Esophagus muscularis mucosa (tissue), 4 donors: ENCODE measurements at regions not wholly inside any gene's neighbourhood (a gene's known extent, or its start where the extent isn't known, plus 50 kb on each side); places are given as distances from the start of the nearest gene placed in this dataset.

ENCODE experiments used
- DNase-seq: peaks from one replicate; pipeline ENCODE4 v3.0.0-alpha.2; 2017; ENCODE audit errors: extremely low spot score
- H3K27ac ChIP-seq, 4 donors: fragments of 200-600 bp; sonication (generic); replicated peaks in 1 of 4; 1 replicate in 3 of 4; 2 replicates in 1 of 4; pipeline ENCODE4 v1.5.1; 2016 to 2019; ENCODE audit warnings: mild to moderate bottlenecking in 1 of 4
- H3K27me3 ChIP-seq, 4 donors: fragments of 200-600 bp; sonication (generic); one replicate each; pipeline versions ENCODE4 v1.5.1 to v1.6.0; 2016 to 2019
- H3K36me3 ChIP-seq, 4 donors: fragments of 200-600 bp; sonication (generic); one replicate each; pipeline ENCODE4 v1.5.1; 2016 to 2019
- H3K4me1 ChIP-seq, 4 donors: fragments of 200-600 bp; sonication (generic); one replicate each; pipeline ENCODE4 v1.5.1; 2016 to 2019
- H3K4me3 ChIP-seq, 4 donors: fragments of 200-600 bp; sonication (generic); 1 replicate in 2 of 4; 2 replicates in 2 of 4; pipeline ENCODE4 v1.5.1; 2016 to 2019; ENCODE audit warnings: mild to moderate bottlenecking in 4 of 4, moderate library complexity in 1 of 4
- H3K9me3 ChIP-seq, 4 donors: fragments of 200-600 bp; sonication (generic); 1 replicate in 3 of 4; 2 replicates in 1 of 4; pipeline ENCODE4 v1.5.1; 2016 to 2019
- EP300 ChIP-seq: sonication (generic); formaldehyde crosslinking; IDR thresholded peaks from one replicate; pipeline ENCODE4 v1.6.1; 2017; ENCODE audit warnings: antibody characterized with exemption
- POLR2A ChIP-seq: fragments of 450-650 bp; IDR thresholded peaks from one replicate; pipeline ENCODE4 v1.6.1; 2017; ENCODE audit warnings: antibody characterized with exemption, moderate library complexity, mild to moderate bottlenecking, low read depth
- POLR2AphosphoS5 ChIP-seq, 2 donors: sonication (generic); formaldehyde crosslinking; IDR thresholded peaks; one replicate each; pipeline ENCODE4 v1.6.1; 2017; ENCODE audit warnings: antibody characterized with exemption in 2 of 2
- whole genome bisulfite sequencing: methylation state at CpG from one replicate; pipeline ENCODE4 v1.1.5; 2018; 5-methylcytosine and 5-hydroxymethylcytosine counted together
- intact Hi-C: fragments of 100-400 bp; cut with DNase I; formaldehyde crosslinking; loops from one replicate; pipeline ENCODE4 v1.15.1; 2023
- TF ChIP-seq, protein P1 (sequence below), 3 experiments: fragments of 200-600 bp in 2 of 3; fragments of 450-650 bp in 1 of 3; sonication (generic) in 2 of 3; IDR thresholded peaks; one replicate each; pipeline ENCODE4 v1.5.1; 2017 to 2019; ENCODE audit warnings: antibody characterized with exemption in 3 of 3, mild to moderate bottlenecking in 2 of 3, moderate library complexity in 1 of 3

DNA sequence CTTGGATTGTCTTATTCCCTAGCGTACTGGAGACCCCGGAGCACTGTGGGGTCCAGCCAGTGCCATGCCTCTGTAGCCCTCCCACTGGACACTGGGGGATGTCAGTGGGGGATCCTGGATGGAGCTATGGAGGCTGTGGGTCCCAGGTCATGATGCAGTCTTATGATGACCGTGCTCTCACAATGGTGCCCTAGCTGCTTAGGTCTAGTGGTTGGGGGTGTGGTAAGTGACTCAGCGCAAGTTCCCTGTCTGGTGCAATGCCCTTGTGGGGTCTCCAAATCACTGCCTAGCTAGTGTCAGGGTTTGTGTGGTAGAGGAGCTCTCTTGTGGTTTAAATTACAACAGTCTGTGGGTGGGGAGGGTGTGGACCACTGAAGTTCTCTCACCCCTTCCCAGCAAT is 135.4 kb downstream of the CDC5L start:
- intact Hi-C loops = no loop called here
- H3K27ac ChIP-seq = no peak overlapping the region
- TF ChIP-seq, protein P1, sequence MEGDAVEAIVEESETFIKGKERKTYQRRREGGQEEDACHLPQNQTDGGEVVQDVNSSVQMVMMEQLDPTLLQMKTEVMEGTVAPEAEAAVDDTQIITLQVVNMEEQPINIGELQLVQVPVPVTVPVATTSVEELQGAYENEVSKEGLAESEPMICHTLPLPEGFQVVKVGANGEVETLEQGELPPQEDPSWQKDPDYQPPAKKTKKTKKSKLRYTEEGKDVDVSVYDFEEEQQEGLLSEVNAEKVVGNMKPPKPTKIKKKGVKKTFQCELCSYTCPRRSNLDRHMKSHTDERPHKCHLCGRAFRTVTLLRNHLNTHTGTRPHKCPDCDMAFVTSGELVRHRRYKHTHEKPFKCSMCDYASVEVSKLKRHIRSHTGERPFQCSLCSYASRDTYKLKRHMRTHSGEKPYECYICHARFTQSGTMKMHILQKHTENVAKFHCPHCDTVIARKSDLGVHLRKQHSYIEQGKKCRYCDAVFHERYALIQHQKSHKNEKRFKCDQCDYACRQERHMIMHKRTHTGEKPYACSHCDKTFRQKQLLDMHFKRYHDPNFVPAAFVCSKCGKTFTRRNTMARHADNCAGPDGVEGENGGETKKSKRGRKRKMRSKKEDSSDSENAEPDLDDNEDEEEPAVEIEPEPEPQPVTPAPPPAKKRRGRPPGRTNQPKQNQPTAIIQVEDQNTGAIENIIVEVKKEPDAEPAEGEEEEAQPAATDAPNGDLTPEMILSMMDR (IDR thresholded peaks at IDR 0.05) = no peak
- TF ChIP-seq POLR2AphosphoS5 (IDR thresholded peaks at IDR 0.05) (no peak), EP300 (no peak), POLR2A (no peak)
- peak; percentile 75 for DNase-seq
- peaks cover 0 to 5% (median 0%) of the 10 kb centered on the region in 4 donors for H3K27me3 ChIP-seq
- peaks cover 0 to 23% (median 14%) of the 10 kb centered on the region in 4 donors for H3K9me3 ChIP-seq
- H3K36me3 ChIP-seq = no peaks in the 10 kb centered on the region
- no peak overlapping the region for H3K4me3 ChIP-seq
- WGBS = 89% methylated on average over 4 of the region's 4 CpGs
- H3K4me1 ChIP-seq = no peaks in the 10 kb centered on the region

DNA sequence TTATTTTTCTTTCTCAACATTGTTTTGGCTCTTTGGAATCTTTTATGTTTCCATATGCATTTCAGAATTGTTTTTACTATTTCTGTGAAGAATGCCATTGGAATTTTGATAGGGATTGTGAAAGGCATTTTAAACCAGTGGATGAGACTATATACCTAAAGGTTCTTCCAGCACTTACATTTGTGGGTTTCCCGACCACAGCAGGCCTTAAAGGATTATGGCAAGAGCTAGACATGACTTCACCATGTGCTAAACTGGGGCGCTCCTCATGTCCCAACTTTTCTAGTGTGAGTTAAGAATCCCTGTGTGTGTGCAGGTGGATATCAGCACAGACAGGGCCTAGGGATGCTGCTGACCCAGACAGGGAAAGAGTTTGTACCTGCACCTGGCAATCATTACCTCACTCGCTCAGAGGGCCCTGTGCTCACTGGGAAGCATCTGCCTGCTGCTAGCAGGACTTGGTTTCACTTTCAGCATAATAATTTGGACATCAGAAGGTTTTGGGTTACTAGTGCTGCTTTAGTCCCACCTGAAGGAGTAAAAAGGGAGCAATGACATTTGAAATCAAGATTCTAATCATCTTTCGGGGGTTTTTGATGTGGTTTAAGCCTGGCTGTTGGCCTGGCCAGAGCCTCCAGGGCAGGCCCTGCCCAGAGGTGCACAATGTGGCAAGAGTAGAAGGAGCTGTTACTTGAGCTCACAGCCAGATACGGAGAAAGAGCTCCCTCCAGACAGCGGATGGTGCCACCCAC is 137.1 kb downstream of the CDC5L start:
- H3K4me1 ChIP-seq = no peaks in the 10 kb centered on the region
- peaks cover 0 to 20% (median 6%) of the 10 kb centered on the region in 4 donors for H3K9me3 ChIP-seq
- intact Hi-C loops = no loop called here
- TF ChIP-seq POLR2A (no peak), POLR2AphosphoS5 (IDR thresholded peaks at IDR 0.05) (no peak), EP300 (no peak)
- TF ChIP-seq, protein P1 (IDR thresholded peaks at IDR 0.05) = no peak
- WGBS = 90% methylated on average over 6 of the region's 6 CpGs
- peaks cover 0 to 7% (median 0%) of the 10 kb centered on the region in 4 donors for H3K27me3 ChIP-seq
- no peak overlapping the region for H3K27ac ChIP-seq
- peak; percentile 37 for DNase-seq
- no peak overlapping the region for H3K4me3 ChIP-seq
- no peaks in the 10 kb centered on the region for H3K36me3 ChIP-seq

DNA sequence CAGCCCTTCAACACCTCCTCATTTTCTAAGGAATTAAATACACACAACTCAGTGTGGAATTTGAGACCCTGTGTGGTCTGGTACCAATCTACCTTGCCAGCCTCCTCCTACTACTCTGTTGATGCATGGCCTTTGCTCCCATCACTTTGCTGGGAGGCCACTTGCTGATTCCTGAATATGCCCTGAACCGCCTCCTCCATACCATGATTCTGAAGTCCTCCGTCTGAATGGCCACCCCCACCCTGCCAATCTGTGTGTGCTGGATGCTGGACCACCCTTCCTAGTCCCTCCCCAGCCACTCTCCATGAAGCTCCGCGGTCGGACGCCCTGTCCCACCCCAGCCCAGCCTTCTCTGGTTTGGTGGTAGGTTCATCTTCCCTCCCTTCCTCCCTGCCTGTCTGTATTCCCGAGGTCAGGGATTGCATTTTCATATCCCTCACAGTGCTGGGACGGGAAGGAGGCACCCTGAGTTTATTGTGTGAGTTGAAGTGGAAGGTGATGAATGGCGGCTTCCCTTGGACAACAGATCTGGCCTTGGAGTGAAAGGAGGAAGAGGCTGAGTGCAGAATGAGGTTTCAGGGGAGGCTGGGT is 138.3 kb downstream of the CDC5L start:
- Histone ChIP-seq H3K27ac (no peak overlapping the region), H3K36me3 (no peaks in the 10 kb centered on the region), H3K4me1 (no peaks in the 10 kb centered on the region), H3K27me3 (peaks cover 0 to 12% (median 0%) of the 10 kb centered on the region in 4 donors), H3K4me3 (no peak overlapping the region), H3K9me3 (peaks cover 0 to 20% (median 6%) of the 10 kb centered on the region in 4 donors)
- 97% methylated on average over 9 of the region's 9 CpGs for WGBS
- intact Hi-C loops = no loop called here
- TF ChIP-seq, protein P1 (IDR thresholded peaks at IDR 0.05) = no peak
- no peak for TF ChIP-seq POLR2AphosphoS5 (IDR thresholded peaks at IDR 0.05)
- TF ChIP-seq EP300 = no peak
- no peak for TF ChIP-seq POLR2A
- DNase-seq = peak; percentile 57

DNA sequence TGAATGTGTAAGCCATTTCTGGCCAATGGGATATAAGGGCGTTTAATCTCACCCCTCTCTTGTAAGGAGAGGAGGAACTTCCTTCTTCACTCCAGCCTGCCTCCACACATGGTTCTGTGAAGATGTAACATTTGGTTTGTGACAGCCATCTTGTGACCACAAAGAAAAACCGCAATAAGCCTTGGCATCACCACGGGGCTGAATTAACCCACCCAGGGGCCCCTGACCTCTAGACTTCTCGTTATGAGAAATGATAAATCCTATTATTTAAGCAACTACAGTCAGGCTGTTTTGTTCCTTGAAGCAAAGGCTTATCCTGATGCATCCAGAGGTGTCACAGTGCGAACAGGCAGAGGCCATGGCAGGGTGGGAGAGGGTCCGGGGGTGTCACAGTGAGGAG is 139.7 kb downstream of the CDC5L start:
- no peak for TF ChIP-seq EP300
- no peak for TF ChIP-seq POLR2AphosphoS5 (IDR thresholded peaks at IDR 0.05)
- Histone ChIP-seq H3K36me3 (no peaks in the 10 kb centered on the region), H3K4me3 (no peak overlapping the region), H3K27ac (no peak overlapping the region), H3K4me1 (no peaks in the 10 kb centered on the region), H3K27me3 (peaks cover 0 to 16% (median 0%) of the 10 kb centered on the region in 4 donors), H3K9me3 (peaks cover 0 to 10% (median 4%) of the 10 kb centered on the region in 4 donors)
- intact Hi-C loops = no loop called here
- no peak for DNase-seq
- WGBS = 68% methylated on average over 6 of the region's 6 CpGs

DNA sequence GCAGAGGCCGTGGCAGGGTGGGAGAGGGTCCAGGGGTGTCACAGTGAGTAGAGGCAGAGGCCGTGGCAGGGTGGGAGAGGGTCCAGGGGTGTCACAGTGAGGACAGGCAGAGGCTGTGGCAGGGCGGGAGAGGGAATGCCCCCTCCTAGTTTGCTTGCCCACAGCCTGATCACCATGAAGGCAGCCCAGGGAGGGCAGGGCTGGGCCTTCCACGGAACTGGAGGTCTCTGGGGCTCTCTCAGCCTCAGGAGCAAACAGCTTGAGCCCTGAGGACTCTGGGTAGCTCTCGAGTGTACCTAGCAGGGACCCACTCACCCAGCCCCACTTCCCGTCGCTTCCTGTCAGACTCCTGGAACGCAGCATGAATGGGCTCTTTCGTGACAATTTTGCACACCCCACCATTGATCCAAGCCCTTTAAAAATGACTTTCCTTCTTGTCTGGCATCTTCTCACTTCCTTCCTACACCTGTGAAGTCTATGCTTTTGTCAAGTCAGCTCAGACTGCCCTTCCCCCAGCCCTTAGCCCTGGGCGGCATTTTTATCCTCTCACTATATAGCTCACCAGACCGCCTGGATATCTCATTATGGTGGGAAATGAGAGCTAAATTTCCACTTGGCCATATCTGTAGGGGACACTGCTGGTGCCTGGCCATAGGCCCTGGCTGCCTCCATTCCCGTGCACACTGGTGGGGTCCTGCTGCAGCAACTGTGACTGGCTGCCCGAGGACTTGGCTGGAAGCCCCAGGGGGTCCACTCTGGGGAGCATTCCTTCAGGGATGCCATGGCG is 140.3 kb downstream of the CDC5L start:
- no peaks in the 10 kb centered on the region for H3K36me3 ChIP-seq
- intact Hi-C loops = no loop called here
- no peak overlapping the region for H3K4me3 ChIP-seq
- peak; percentile 68 for DNase-seq
- H3K27ac ChIP-seq = no peak overlapping the region
- H3K9me3 ChIP-seq = peaks cover 0 to 8% (median 2%) of the 10 kb centered on the region in 4 donors
- no peaks in the 10 kb centered on the region for H3K4me1 ChIP-seq
- TF ChIP-seq EP300 (no peak), POLR2AphosphoS5 (IDR thresholded peaks at IDR 0.05) (no peak), POLR2A (no peak)
- TF ChIP-seq, protein P1 (IDR thresholded peaks at IDR 0.05) = no peak
- peaks cover 0 to 16% (median 0%) of the 10 kb centered on the region in 4 donors for H3K27me3 ChIP-seq
- 85% methylated on average over 11 of the region's 14 CpGs for WGBS
